SKM-1 treated with dmso at 0.1 percent for 144 hours (cell line): ENCODE measurements at regions not wholly inside any gene's neighbourhood (a gene's known extent, or its start where the extent isn't known, plus 50 kb on each side); places are given as distances from the start of the nearest gene placed in this dataset.
"Not testable (repeated sequence)": the region's sequence is repeated elsewhere in the genome, so short reads cannot be mapped to it uniquely, and the experiment has no call there.

Source experiments
- DNase-seq: peaks from one replicate; lab custom pipeline; 2025; ENCODE audit not compliant: unreplicated experiment; lab: John Stamatoyannopoulos, UW

- no peak for DNase-seq
Observed at GRCh38 chr5:144048259-144048856, 122.1 kb downstream of the YIPF5 start.

GRCh38 chr5:144055391-144055790, 115.1 kb downstream of the YIPF5 start:
- not testable (repeated sequence) for DNase-seq

GRCh38 chr5:144060091-144060490, 110.4 kb downstream of the YIPF5 start:
- not testable (repeated sequence) for DNase-seq

GRCh38 chr5:144060598-144060997, 109.9 kb downstream of the YIPF5 start:
- DNase-seq: no peak

- no peak for DNase-seq
Observed at GRCh38 chr5:144065786-144066185, 104.7 kb downstream of the YIPF5 start.

- DNase-seq: no peak
Observed at GRCh38 chr5:144072518-144072927, 97.9 kb downstream of the YIPF5 start.

GRCh38 chr5:144076521-144077083, 93.9 kb downstream of the YIPF5 start:
- DNase-seq: no peak

- DNase-seq: no peak
Observed at GRCh38 chr5:144083185-144083584, 87.3 kb downstream of the YIPF5 start.

GRCh38 chr5:144084971-144085370, 85.5 kb downstream of the YIPF5 start:
- no peak for DNase-seq

- DNase-seq: no peak
Observed at GRCh38 chr5:144085381-144085780, 85.1 kb downstream of the YIPF5 start.

GRCh38 chr5:144086295-144086694, 84.2 kb downstream of the YIPF5 start:
- no peak for DNase-seq

- DNase-seq: no peak
Observed at GRCh38 chr5:144087576-144087975, 82.9 kb downstream of the YIPF5 start.

- no peak for DNase-seq
Observed at GRCh38 chr5:144088206-144089064, 82.0 kb downstream of the YIPF5 start.

GRCh38 chr5:144089401-144090021, 80.9 kb downstream of the YIPF5 start:
- no peak for DNase-seq

GRCh38 chr5:144092508-144092907, 78.0 kb downstream of the YIPF5 start:
- no peak for DNase-seq

- no peak for DNase-seq
Observed at GRCh38 chr5:144093400-144093799, 77.1 kb downstream of the YIPF5 start.

- DNase-seq: no peak
Observed at GRCh38 chr5:144093868-144094267, 76.6 kb downstream of the YIPF5 start.

GRCh38 chr5:144100702-144101101, 69.8 kb downstream of the YIPF5 start:
- no peak for DNase-seq

GRCh38 chr5:144101616-144102015, 68.8 kb downstream of the YIPF5 start:
- DNase-seq: no peak

- DNase-seq: no peak
Observed at GRCh38 chr5:144102361-144102760, 68.1 kb downstream of the YIPF5 start.

GRCh38 chr5:144102979-144103378, 67.5 kb downstream of the YIPF5 start:
- no peak for DNase-seq
